ENCODE measurements at regions not wholly inside any gene's neighbourhood (a gene's known extent, or its start where the extent isn't known, plus 50 kb on each side); places are given as distances from the start of the nearest gene placed in this dataset.

DNA sequence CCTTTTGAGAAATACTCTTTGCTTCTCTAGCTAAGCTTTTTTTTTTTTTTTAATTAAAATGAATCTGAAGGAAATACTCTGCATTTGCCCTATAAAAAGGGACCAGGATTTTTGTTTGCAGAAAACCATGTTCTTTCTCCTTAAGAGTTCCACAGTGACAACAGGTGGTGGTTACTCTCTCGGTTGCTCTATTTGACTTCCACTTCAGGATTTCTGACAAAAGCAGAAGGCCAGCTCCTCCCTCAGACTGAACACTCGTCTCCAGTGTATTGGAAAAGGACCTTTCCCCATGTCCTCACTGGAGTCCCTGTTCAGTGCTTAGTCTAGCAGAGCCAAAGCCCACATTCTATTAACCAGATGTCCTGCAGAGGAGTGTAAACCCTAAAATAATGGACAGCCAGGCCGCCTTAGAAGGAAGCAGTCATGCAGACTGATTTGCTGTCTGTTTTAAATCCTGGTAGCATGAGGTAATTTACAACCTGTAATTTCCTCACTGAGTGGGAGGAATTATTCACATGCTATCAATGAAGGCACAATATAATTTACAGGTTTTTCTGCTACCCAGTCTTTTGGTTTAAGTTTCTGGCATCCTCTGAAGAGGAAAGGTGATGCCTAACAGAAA lies 599.3 kb downstream of the PYDC2 start:
- Histone ChIP-seq H3K27me3 (ENCODE audit: control insufficient read depth in 3 of 3, insufficient read depth in 3 of 3, low read depth in 1 of 3, low read length in 3 of 3) (no peaks in the 10 kb centered on the region), H2AK5ac (ENCODE audit: low read depth, low read length) (no peak overlapping the region), H3K4ac (ENCODE audit: low read length) (no peak overlapping the region), H3K36me3 (replicated peaks in 1 of 2; ENCODE audit: control insufficient read depth in 2 of 2, insufficient read depth in 2 of 2, low read length in 2 of 2) (no peaks in the 10 kb centered on the region), H2BK120ac (ENCODE audit: low read depth, low read length) (no peak overlapping the region), H3K9me3 (replicated peaks in 1 of 2; ENCODE audit: control insufficient read depth in 2 of 2, insufficient read depth in 1 of 2, low read depth in 1 of 2, low read length in 2 of 2) (no peaks in the 10 kb centered on the region), H2BK15ac (ENCODE audit: low read length) (no peak overlapping the region), H3K79me1 (ENCODE audit: low read depth, low read length) (no peaks in the 10 kb centered on the region), H3K18ac (ENCODE audit: low read length) (no peak overlapping the region), H2BK12ac (ENCODE audit: low read length) (no peak overlapping the region), H3K4me1 (ENCODE audit: control insufficient read depth in 2 of 2, insufficient read depth in 1 of 2, low read depth in 1 of 2, low read length in 2 of 2) (peaks cover 5 to 6% of the 10 kb centered on the region in 2 donors), H3K4me2 (ENCODE audit: insufficient read depth, low read length, poor library complexity, severe bottlenecking) (no peak overlapping the region), H3K4me3 (ENCODE audit: low read length in 2 of 2) (no peak overlapping the region), H2BK5ac (ENCODE audit: low read length) (no peak overlapping the region), H3K27ac (replicated peaks; ENCODE audit: low read length) (peak overlapping the region; percentile 70), H4K91ac (ENCODE audit: low read depth, low read length, poor library complexity) (no peak overlapping the region), H3K9ac (ENCODE audit: low read depth, low read length, poor library complexity) (no peak overlapping the region), H4K8ac (ENCODE audit: low read depth, low read length) (no peak overlapping the region), H3K23ac (ENCODE audit: low read depth, low read length, poor library complexity) (no peak overlapping the region), H2AFZ (ENCODE audit: low read length) (peak overlapping the region; percentile 71), H3K14ac (ENCODE audit: low read length) (no peak overlapping the region)
- peak; percentile 55 for DNase-seq (ENCODE audit: low spot score)
- no CpG with 5 or more reads among the region's 3 CpGs for WGBS, 2 donors (ENCODE audit: extremely low coverage in 2 of 2, insufficient read length in 2 of 2, insufficient replicate concordance in 1 of 2)

DNA sequence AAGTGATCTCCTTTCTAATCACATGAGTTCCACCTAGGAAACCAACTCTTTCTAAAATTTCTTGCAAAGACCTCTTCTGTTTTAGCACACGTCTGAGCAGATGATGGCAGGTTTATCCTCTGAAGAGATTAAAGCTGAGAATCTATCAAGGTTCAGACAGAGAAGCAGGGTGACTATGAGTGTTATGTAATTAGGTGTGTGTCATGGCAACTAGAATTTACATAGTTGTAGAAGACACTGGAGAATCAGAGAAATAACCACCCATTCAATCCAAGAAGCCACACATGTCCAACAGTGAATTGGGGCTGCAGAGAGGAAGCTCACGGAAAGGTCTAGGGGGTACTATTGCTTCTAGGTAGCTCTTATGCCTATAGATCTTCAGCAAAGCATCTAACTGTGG lies 600.5 kb downstream of the PYDC2 start:
- Histone ChIP-seq H4K91ac (ENCODE audit: low read depth, low read length, poor library complexity) (no peak overlapping the region), H3K23ac (ENCODE audit: low read depth, low read length, poor library complexity) (no peak overlapping the region), H3K27me3 (ENCODE audit: control insufficient read depth in 3 of 3, insufficient read depth in 3 of 3, low read depth in 1 of 3, low read length in 3 of 3) (no peaks in the 10 kb centered on the region), H3K4me3 (ENCODE audit: low read length in 2 of 2) (no peak overlapping the region), H3K4ac (ENCODE audit: low read length) (no peak overlapping the region), H2AFZ (ENCODE audit: low read length) (no peak overlapping the region), H2AK5ac (ENCODE audit: low read depth, low read length) (no peak overlapping the region), H3K18ac (ENCODE audit: low read length) (no peak overlapping the region), H2BK15ac (ENCODE audit: low read length) (no peak overlapping the region), H3K27ac (replicated peaks; ENCODE audit: low read length) (no peak overlapping the region), H3K36me3 (replicated peaks in 1 of 2; ENCODE audit: control insufficient read depth in 2 of 2, insufficient read depth in 2 of 2, low read length in 2 of 2) (no peaks in the 10 kb centered on the region), H2BK12ac (ENCODE audit: low read length) (no peak overlapping the region), H3K14ac (ENCODE audit: low read length) (no peak overlapping the region), H2BK5ac (ENCODE audit: low read length) (no peak overlapping the region), H3K4me1 (ENCODE audit: control insufficient read depth in 2 of 2, insufficient read depth in 1 of 2, low read depth in 1 of 2, low read length in 2 of 2) (peaks cover 5 to 6% of the 10 kb centered on the region in 2 donors), H3K79me1 (ENCODE audit: low read depth, low read length) (no peaks in the 10 kb centered on the region), H2BK120ac (ENCODE audit: low read depth, low read length) (no peak overlapping the region), H3K4me2 (ENCODE audit: insufficient read depth, low read length, poor library complexity, severe bottlenecking) (no peak overlapping the region), H3K9ac (ENCODE audit: low read depth, low read length, poor library complexity) (no peak overlapping the region), H4K8ac (ENCODE audit: low read depth, low read length) (no peak overlapping the region), H3K9me3 (replicated peaks in 1 of 2; ENCODE audit: control insufficient read depth in 2 of 2, insufficient read depth in 1 of 2, low read depth in 1 of 2, low read length in 2 of 2) (no peaks in the 10 kb centered on the region)
- no peak for DNase-seq (ENCODE audit: low spot score)
- no CpG with 5 or more reads among the region's 2 CpGs for WGBS, 2 donors (ENCODE audit: extremely low coverage in 2 of 2, insufficient read length in 2 of 2, insufficient replicate concordance in 1 of 2)

GRCh38 chr3:192062186-192062585 lies 601.2 kb downstream of the PYDC2 start:
- Histone ChIP-seq H2BK12ac (ENCODE audit: low read length) (no peak overlapping the region), H3K4ac (ENCODE audit: low read length) (no peak overlapping the region), H3K27me3 (ENCODE audit: control insufficient read depth in 3 of 3, insufficient read depth in 3 of 3, low read depth in 1 of 3, low read length in 3 of 3) (no peaks in the 10 kb centered on the region), H2AK5ac (ENCODE audit: low read depth, low read length) (no peak overlapping the region), H4K8ac (ENCODE audit: low read depth, low read length) (no peak overlapping the region), H2BK15ac (ENCODE audit: low read length) (no peak overlapping the region), H3K9me3 (replicated peaks in 1 of 2; ENCODE audit: control insufficient read depth in 2 of 2, insufficient read depth in 1 of 2, low read depth in 1 of 2, low read length in 2 of 2) (no peaks in the 10 kb centered on the region), H3K36me3 (replicated peaks in 1 of 2; ENCODE audit: control insufficient read depth in 2 of 2, insufficient read depth in 2 of 2, low read length in 2 of 2) (no peaks in the 10 kb centered on the region), H3K14ac (ENCODE audit: low read length) (no peak overlapping the region), H3K9ac (ENCODE audit: low read depth, low read length, poor library complexity) (no peak overlapping the region), H3K4me3 (ENCODE audit: low read length in 2 of 2) (no peak overlapping the region), H2BK5ac (ENCODE audit: low read length) (no peak overlapping the region), H3K23ac (ENCODE audit: low read depth, low read length, poor library complexity) (no peak overlapping the region), H2BK120ac (ENCODE audit: low read depth, low read length) (no peak overlapping the region), H3K79me1 (ENCODE audit: low read depth, low read length) (no peaks in the 10 kb centered on the region), H3K27ac (replicated peaks; ENCODE audit: low read length) (no peak overlapping the region), H3K4me1 (ENCODE audit: control insufficient read depth in 2 of 2, insufficient read depth in 1 of 2, low read depth in 1 of 2, low read length in 2 of 2) (peaks cover 4 to 6% of the 10 kb centered on the region in 2 donors), H4K91ac (ENCODE audit: low read depth, low read length, poor library complexity) (no peak overlapping the region), H3K18ac (ENCODE audit: low read length) (no peak overlapping the region), H3K4me2 (ENCODE audit: insufficient read depth, low read length, poor library complexity, severe bottlenecking) (no peak overlapping the region), H2AFZ (ENCODE audit: low read length) (no peak overlapping the region)
- WGBS, 2 donors (ENCODE audit: extremely low coverage in 2 of 2, insufficient read length in 2 of 2, insufficient replicate concordance in 1 of 2), result no CpG with 5 or more reads among the region's 3 CpGs
- DNase-seq (ENCODE audit: low spot score), result no peak

GRCh38 chr3:192063570-192063969 lies 602.6 kb downstream of the PYDC2 start:
- H3K4me1 ChIP-seq (ENCODE audit: control insufficient read depth in 2 of 2, insufficient read depth in 1 of 2, low read depth in 1 of 2, low read length in 2 of 2), result peaks cover 4 to 6% of the 10 kb centered on the region in 2 donors
- WGBS, 2 donors (ENCODE audit: extremely low coverage in 2 of 2, insufficient read length in 2 of 2, insufficient replicate concordance in 1 of 2), result no CpG with 5 or more reads among the region's 16 CpGs
- H2BK15ac ChIP-seq (ENCODE audit: low read length), result no peak overlapping the region
- H4K91ac ChIP-seq (ENCODE audit: low read depth, low read length, poor library complexity), result no peak overlapping the region
- no peak overlapping the region for H2AK5ac ChIP-seq (ENCODE audit: low read depth, low read length)
- no peaks in the 10 kb centered on the region for H3K36me3 ChIP-seq (replicated peaks in 1 of 2; ENCODE audit: control insufficient read depth in 2 of 2, insufficient read depth in 2 of 2, low read length in 2 of 2)
- H2BK12ac ChIP-seq (ENCODE audit: low read length), result no peak overlapping the region
- H3K9me3 ChIP-seq (replicated peaks in 1 of 2; ENCODE audit: control insufficient read depth in 2 of 2, insufficient read depth in 1 of 2, low read depth in 1 of 2, low read length in 2 of 2), result no peaks in the 10 kb centered on the region
- H3K4me2 ChIP-seq (ENCODE audit: insufficient read depth, low read length, poor library complexity, severe bottlenecking), result no peak overlapping the region
- H2AFZ ChIP-seq (ENCODE audit: low read length), result peak overlapping the region; percentile 53
- no peak overlapping the region for H4K8ac ChIP-seq (ENCODE audit: low read depth, low read length)
- DNase-seq (ENCODE audit: low spot score), result no peak
- no peak overlapping the region for H2BK5ac ChIP-seq (ENCODE audit: low read length)
- H3K27ac ChIP-seq (replicated peaks; ENCODE audit: low read length), result no peak overlapping the region
- H3K9ac ChIP-seq (ENCODE audit: low read depth, low read length, poor library complexity), result no peak overlapping the region
- H3K23ac ChIP-seq (ENCODE audit: low read depth, low read length, poor library complexity), result no peak overlapping the region
- H3K18ac ChIP-seq (ENCODE audit: low read length), result no peak overlapping the region
- H3K14ac ChIP-seq (ENCODE audit: low read length), result no peak overlapping the region
- no peak overlapping the region for H2BK120ac ChIP-seq (ENCODE audit: low read depth, low read length)
- H3K79me1 ChIP-seq (ENCODE audit: low read depth, low read length), result no peaks in the 10 kb centered on the region
- H3K27me3 ChIP-seq (ENCODE audit: control insufficient read depth in 3 of 3, insufficient read depth in 3 of 3, low read depth in 1 of 3, low read length in 3 of 3), result no peaks in the 10 kb centered on the region
- H3K4me3 ChIP-seq (ENCODE audit: low read length in 2 of 2), result no peak overlapping the region
- H3K4ac ChIP-seq (ENCODE audit: low read length), result no peak overlapping the region

Data from neuronal stem cell (in vitro differentiated cells).